ENCODE measurements at regions not wholly inside any gene's neighbourhood (a gene's known extent, or its start where the extent isn't known, plus 50 kb on each side); places are given as distances from the start of the nearest gene placed in this dataset.

DNA sequence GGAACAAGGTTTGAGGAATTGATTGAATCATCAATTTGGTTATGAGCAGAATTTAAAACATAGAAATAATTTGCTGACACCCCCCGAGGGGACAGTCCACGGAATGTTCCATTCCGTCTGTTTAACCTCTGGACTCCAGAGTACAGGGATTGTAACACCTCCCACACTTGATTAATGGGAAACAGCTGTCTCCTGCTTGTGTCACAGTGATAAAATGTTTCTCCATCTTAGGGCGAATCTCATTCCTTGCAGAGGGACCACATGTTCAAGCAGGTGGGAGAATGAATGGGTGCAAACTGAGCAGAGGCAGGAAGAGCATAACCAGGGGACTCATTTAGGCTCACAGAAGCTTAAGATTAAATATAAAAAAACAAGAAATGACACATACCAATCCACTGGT lies 249.5 kb upstream of the RBFOX1 start:
- Histone ChIP-seq H4K20me1 (ENCODE audit: insufficient read depth, low read length) (no peaks in the 10 kb centered on the region), H3K79me2 (ENCODE audit: low read length) (no peaks in the 10 kb centered on the region), H3K27ac (ENCODE audit: low read length) (no peak overlapping the region), H3K4me3 (ENCODE audit: low read length) (no peak overlapping the region), H3K4me2 (ENCODE audit: low read length) (no peak overlapping the region), H3K36me3 (replicated peaks; ENCODE audit: low read depth, low read length) (no peaks in the 10 kb centered on the region), H3K4me1 (ENCODE audit: low read length) (no peaks in the 10 kb centered on the region), H2AFZ (ENCODE audit: low read depth, low read length) (no peak overlapping the region), H3K27me3 (ENCODE audit: low read depth, low read length) (no peaks in the 10 kb centered on the region), H3K9ac (ENCODE audit: low read length) (no peak overlapping the region), H3K9me3 (ENCODE audit: insufficient read depth, low read length) (no peaks in the 10 kb centered on the region)
- TF ChIP-seq, protein P1, sequence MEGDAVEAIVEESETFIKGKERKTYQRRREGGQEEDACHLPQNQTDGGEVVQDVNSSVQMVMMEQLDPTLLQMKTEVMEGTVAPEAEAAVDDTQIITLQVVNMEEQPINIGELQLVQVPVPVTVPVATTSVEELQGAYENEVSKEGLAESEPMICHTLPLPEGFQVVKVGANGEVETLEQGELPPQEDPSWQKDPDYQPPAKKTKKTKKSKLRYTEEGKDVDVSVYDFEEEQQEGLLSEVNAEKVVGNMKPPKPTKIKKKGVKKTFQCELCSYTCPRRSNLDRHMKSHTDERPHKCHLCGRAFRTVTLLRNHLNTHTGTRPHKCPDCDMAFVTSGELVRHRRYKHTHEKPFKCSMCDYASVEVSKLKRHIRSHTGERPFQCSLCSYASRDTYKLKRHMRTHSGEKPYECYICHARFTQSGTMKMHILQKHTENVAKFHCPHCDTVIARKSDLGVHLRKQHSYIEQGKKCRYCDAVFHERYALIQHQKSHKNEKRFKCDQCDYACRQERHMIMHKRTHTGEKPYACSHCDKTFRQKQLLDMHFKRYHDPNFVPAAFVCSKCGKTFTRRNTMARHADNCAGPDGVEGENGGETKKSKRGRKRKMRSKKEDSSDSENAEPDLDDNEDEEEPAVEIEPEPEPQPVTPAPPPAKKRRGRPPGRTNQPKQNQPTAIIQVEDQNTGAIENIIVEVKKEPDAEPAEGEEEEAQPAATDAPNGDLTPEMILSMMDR (IDR thresholded peaks at IDR 0.05; ENCODE audit: low read depth, low read length) = no peak

DNA sequence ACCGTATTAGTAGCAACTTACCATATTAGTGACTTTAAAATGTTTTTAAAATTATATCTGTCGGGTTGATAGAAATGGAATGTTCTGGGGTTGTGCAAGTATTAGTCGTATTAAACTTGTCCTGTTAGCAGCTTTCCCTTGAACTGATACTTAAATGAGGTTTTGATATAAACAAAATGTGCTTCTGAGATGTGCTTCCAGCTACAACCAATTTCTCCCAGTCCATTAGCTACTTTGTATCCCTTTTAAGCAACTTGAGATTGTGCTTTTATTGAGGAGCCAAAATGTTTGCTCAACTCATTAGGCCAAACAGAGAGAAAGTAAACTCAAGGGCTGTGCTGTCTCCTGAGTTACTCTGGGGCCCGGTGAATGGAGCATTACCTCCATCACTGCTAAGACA lies 255.0 kb upstream of the RBFOX1 start:
- no peaks in the 10 kb centered on the region for H3K79me2 ChIP-seq (ENCODE audit: low read length)
- TF ChIP-seq, protein P1 (IDR thresholded peaks at IDR 0.05; ENCODE audit: low read depth, low read length) = no peak
- no peak for TF ChIP-seq EZH2phosphoT487 (IDR thresholded peaks at IDR 0.05; ENCODE audit: low read depth)
- no peak overlapping the region for H3K9ac ChIP-seq (ENCODE audit: low read length)
- no peaks in the 10 kb centered on the region for H3K27me3 ChIP-seq (ENCODE audit: low read depth, low read length)
- no peak overlapping the region for H3K27ac ChIP-seq (ENCODE audit: low read length)
- H3K36me3 ChIP-seq (replicated peaks; ENCODE audit: low read depth, low read length) = no peaks in the 10 kb centered on the region
- H2AFZ ChIP-seq (ENCODE audit: low read depth, low read length) = no peak overlapping the region
- H3K9me3 ChIP-seq (ENCODE audit: insufficient read depth, low read length) = no peaks in the 10 kb centered on the region
- no peak overlapping the region for H3K4me2 ChIP-seq (ENCODE audit: low read length)
- H3K4me3 ChIP-seq (ENCODE audit: low read length) = no peak overlapping the region
- no peaks in the 10 kb centered on the region for H3K4me1 ChIP-seq (ENCODE audit: low read length)
- no peaks in the 10 kb centered on the region for H4K20me1 ChIP-seq (ENCODE audit: insufficient read depth, low read length)

DNA sequence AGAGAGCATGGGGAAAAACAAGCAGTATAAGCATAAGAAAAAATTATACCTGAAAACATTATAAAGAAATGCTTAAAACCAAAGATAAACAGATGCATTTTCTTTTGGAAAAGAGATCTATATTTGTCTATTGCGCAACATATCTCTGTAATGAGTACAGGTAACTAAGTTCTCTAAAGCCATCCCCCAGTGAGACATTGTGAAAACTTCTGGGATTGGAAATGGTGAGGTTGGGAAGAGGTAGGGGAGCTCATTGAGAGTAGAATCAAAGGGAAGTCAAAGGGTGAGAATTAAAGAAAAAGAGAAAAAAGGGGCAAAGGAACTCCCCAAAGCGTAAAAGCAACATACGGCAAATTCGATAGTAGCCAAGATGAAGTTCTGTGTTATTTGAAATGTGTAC lies 257.9 kb upstream of the RBFOX1 start:
- TF ChIP-seq, protein P1 (IDR thresholded peaks at IDR 0.05; ENCODE audit: low read depth, low read length) = no peak
- TF ChIP-seq EZH2phosphoT487 (IDR thresholded peaks at IDR 0.05; ENCODE audit: low read depth) = no peak
- Histone ChIP-seq H4K20me1 (ENCODE audit: insufficient read depth, low read length) (no peaks in the 10 kb centered on the region), H3K4me2 (ENCODE audit: low read length) (no peak overlapping the region), H3K27me3 (ENCODE audit: low read depth, low read length) (no peaks in the 10 kb centered on the region), H3K79me2 (ENCODE audit: low read length) (no peaks in the 10 kb centered on the region), H3K27ac (ENCODE audit: low read length) (no peak overlapping the region), H3K9ac (ENCODE audit: low read length) (no peak overlapping the region), H3K4me3 (ENCODE audit: low read length) (no peak overlapping the region), H3K4me1 (ENCODE audit: low read length) (no peaks in the 10 kb centered on the region), H2AFZ (ENCODE audit: low read depth, low read length) (no peak overlapping the region), H3K9me3 (ENCODE audit: insufficient read depth, low read length) (no peaks in the 10 kb centered on the region), H3K36me3 (replicated peaks; ENCODE audit: low read depth, low read length) (no peaks in the 10 kb centered on the region)

DNA sequence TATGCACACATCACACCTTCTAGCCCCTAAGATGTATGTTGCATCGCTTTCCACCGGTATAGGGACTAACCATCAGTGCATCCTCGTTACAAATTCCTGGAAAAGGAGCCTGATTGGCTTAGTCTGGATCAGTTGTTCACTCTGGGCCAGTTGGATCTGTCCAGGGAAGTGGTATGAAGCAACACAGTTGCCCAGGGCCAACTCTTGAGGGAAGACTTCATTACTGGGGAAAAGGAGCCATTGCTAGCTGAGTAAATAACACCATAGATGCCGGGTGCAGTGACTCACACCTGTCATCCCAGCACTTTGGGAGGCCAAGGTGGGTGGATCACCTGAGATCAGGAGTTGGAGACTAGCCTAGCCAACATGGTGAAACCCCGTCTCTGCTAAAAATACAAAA lies 275.2 kb upstream of the RBFOX1 start:
- no peaks in the 10 kb centered on the region for H3K9me3 ChIP-seq (ENCODE audit: insufficient read depth, low read length)
- H3K4me1 ChIP-seq (ENCODE audit: low read length) = no peaks in the 10 kb centered on the region
- H3K36me3 ChIP-seq (replicated peaks; ENCODE audit: low read depth, low read length) = no peaks in the 10 kb centered on the region
- H2AFZ ChIP-seq (ENCODE audit: low read depth, low read length) = no peak overlapping the region
- no peak overlapping the region for H3K9ac ChIP-seq (ENCODE audit: low read length)
- no peaks in the 10 kb centered on the region for H3K79me2 ChIP-seq (ENCODE audit: low read length)
- no peak overlapping the region for H3K4me3 ChIP-seq (ENCODE audit: low read length)
- no peaks in the 10 kb centered on the region for H3K27me3 ChIP-seq (ENCODE audit: low read depth, low read length)
- H3K27ac ChIP-seq (ENCODE audit: low read length) = no peak overlapping the region
- no peak for TF ChIP-seq EZH2phosphoT487 (IDR thresholded peaks at IDR 0.05; ENCODE audit: low read depth)
- TF ChIP-seq, protein P1 (IDR thresholded peaks at IDR 0.05; ENCODE audit: low read depth, low read length) = no peak
- H3K4me2 ChIP-seq (ENCODE audit: low read length) = no peak overlapping the region
- H4K20me1 ChIP-seq (ENCODE audit: insufficient read depth, low read length) = no peaks in the 10 kb centered on the region
